ENCODE measurements at regions not wholly inside any gene's neighbourhood (a gene's known extent, or its start where the extent isn't known, plus 50 kb on each side); places are given as distances from the start of the nearest gene placed in this dataset.

DNA sequence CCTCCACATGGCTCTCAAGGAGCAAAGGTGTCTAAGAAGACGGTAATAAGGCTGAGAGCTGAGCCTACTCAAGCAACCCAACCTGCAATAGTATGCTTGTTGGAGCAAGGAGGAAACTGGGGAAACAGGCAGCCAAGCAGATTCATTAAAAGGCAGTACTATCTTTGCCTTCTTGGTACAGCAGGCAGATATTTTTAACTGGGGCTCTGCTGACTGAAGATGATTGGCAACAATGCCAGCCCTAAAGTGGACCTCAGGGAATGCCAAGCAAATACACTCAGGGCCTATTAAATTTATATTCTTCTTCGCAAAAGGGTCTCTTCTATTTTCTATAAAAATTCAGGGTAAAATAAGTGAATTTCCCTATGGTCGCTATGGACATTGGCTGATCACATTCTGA, 109.4 kb upstream of the PCGF5 start:
- intact Hi-C loops (cut with DNase I): no loop called here
- DNase-seq (ENCODE audit: low spot score): no peak

DNA sequence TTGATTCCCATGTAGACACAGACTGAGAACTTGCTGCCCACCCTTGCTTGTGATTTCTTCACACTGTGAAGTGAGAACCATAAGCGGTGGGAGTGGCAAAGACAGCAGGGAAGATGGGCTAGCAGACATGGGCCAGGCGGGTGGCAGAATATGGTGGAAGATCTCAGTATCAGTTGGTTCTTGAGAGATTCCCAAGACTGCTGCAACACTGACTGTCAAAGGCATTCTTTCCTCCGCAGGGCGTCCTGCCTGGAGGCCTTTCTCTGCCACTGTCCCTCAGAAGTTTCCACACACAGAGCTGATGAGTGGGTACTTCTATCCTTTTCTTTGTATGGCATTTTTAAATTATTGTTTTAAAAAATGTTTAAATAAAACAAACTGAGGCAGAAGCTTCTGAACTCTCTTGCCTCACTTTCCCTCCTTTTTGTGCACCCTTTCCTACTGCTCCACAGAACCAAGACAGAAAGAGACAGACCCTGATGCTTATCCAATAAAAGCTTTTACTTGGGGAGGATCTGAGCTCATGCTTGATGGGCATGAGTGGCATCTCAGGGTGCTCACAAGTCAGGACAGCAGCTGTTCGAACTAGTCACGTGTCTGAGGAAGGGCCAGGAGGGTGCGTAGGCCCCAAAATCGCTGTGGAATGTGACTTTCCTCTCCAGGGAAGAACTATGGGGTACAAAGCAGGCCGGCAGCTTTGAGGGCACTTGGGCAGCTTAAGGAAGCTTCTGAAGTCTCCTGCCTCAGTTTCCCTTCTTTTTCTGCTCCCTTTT, 104.7 kb upstream of the PCGF5 start:
- no peak for DNase-seq (ENCODE audit: low spot score)
- intact Hi-C loops (cut with DNase I): no loop called here

DNA sequence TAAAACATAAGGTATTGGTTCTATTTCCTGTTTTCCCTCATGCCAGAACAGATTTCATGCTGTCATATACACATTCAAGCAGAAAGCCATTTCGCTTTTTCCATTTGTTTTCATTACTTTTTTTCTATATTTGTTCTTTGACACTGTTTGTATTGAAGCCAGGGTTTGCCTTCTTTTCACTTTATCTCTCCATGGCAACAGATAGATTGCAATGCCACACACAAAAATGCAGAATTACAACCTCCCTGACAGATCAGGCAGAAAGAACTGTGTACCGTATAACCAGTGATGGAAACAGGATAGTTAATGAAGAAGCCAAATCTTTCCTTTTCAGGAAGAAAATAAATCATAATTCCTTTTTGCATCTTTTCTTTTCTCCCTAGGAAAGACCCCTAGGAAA, 103.0 kb upstream of the PCGF5 start:
- intact Hi-C loops (cut with DNase I): no loop called here
- no peak for DNase-seq (ENCODE audit: low spot score)

DNA sequence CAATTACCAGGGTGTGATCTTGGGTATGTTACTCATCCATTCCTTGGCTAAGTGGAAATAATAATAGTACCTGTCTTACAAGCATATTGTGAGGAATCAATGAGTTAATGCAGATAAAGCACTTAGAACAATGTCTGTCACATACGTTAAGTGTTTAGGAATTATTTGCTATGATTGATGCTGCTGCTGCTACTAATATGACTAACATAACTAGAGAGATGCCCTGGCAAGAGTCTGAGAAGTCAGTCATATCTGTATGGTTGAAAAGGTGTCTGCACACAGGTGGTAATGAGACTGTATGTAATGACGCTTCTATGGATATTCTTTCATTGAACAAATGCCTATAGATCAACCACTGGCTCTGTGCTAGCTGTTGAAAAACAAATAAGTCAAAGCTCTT, 100.1 kb upstream of the PCGF5 start:
- intact Hi-C loops (cut with DNase I): no loop called here
- DNase-seq (ENCODE audit: low spot score): no peak

DNA sequence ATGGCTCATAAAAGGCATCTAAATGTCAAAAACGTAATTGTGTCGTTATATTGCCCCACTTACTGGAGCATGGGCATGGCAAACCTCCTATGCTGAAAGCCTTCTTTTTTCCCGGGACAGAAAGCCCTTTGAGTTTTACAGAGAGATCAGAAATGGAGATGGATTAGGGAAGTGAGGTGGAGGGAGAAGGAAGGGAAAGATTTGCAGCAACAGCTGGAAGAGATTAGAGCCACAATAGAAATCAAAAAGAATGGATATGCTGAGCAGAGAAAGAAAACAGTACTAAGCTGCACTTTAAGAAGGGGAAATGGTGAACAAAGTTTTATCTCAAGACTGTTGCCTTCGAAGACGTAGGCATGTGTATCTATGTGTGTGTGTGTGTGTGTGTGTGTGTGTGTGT, 97.2 kb upstream of the PCGF5 start:
- DNase-seq (ENCODE audit: low spot score): no peak
- intact Hi-C loops (cut with DNase I): no loop called here

DNA sequence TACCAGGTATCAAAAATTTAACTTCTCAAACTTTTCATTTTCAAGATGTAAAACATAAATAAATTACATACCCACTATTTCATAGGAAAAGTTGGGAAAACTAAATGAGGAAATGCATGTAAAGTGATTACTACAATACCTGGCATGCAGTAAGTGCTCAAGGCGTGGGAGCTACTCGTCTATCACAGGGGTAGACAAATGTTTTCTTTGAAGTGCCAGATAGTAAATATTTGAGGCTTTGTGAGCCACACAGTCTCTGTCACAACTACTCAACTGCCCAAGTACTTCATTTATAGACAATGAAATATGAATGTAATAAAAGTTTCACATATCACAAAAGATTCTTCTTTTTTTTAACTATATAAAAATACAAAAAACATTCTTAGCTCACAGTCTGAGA, 96.4 kb upstream of the PCGF5 start:
- DNase-seq (ENCODE audit: low spot score): no peak
- intact Hi-C loops (cut with DNase I): no loop called here

DNA sequence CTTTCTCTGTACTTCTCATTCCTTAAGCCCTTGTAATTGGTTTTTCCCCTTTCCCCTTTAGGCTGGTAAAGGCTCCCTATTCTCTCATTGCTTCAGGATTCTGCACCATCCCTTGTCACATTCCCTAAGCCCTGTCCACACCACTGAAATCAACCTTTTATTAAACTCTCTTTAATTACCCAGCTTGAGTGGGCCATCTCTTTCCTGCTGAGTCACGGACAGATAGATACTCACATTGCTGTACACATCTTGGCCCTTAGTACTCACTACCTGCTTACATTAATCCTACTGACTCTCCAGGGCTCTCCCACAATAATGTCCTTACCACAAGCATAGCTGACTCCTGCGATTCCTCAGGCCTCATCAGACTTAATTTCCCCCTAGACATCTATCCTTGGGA, 94.0 kb upstream of the PCGF5 start:
- intact Hi-C loops (cut with DNase I): no loop called here
- no peak for DNase-seq (ENCODE audit: low spot score)

DNA sequence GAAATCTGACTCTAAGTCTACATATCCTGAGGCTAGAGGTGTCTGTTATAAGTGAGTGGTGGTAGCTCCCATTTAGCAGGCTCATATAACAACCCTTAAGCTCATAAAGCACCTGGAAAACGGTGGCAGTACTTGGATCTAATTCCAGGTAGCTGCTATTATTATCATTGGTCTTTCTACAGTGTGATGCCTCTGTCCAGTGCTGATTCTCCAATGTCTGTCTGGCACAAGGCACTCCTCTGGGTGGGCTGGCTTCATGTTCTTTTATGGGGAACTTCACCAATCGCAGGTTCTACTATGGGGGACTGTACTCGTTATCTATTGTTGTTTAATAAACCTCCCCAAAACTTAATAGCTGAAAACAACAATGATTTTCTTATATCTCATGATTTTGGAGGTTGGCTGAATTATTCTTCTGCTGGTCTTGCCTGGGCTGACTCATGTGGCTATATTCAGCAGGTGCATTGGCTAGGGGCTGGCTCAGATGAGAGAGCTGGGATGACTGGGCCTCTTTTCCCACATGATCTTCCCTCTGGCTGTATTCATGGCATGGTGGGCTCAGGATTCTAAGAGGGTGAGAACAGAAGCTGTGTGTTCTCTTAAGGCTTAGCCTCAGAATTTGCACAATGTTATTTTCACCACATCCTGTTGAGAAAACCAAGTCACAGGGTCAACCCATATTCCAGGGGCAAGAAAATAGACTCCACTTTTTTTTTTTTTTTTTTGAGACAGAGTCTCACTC, 93.0 kb upstream of the PCGF5 start:
- intact Hi-C loops (cut with DNase I): no loop called here
- no peak for DNase-seq (ENCODE audit: low spot score)

DNA sequence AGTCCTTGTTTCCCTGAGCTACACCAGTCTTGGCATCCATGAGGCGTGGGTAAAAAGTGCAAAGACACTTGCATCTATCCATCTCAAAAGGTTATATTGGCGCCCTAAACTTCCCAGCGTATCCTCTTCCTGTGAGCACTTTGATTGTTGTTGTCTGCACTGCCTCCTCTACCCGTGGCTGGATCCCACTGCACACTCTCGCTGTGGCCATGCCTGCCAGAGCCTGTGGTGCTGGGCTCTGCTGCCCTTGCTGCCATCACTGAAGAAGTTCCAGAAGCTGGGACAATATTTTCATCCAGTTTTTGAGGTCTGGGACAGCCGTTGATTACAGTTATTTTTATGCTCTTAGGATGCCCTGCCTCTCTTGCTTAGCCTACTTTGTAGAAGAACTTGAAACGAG, 85.3 kb upstream of the PCGF5 start:
- DNase-seq (ENCODE audit: low spot score): no peak
- intact Hi-C loops (cut with DNase I): loop anchor here in 1 of 2 donors (1.0 kb wide), 1 partner anchor 10 kb away; no protein-coding TSS in a partner anchor

DNA sequence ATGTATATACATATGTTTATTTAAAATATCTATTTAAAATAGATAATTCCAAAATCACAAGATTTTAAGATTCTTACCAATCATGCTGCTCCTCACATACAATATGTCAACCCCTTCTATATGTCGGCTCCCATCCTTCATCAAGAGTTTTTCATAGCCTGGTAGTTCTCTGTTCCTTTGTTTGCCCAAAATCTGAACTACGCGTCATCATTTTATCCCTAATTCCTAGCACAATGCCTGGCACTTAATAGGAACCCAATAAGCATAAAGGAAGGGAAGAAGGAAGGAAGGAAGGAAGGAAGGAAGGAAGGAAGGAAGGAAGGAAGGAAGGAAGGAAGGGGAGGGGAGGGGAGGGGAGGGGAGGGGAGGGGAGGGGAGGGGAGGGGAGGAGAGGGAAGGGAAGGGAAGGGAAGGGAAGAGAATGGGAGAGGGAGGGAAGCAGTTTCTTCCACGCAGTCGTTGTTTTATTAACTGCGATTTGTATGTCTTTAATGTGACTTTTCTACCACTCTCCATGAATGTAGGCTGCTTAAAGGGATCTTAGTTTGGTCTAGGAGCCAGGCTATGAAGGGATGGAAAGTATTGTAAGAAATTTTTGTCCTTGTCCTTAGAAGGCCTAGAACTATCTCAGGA, 83.3 kb upstream of the PCGF5 start:
- intact Hi-C loops (cut with DNase I): no loop called here
- DNase-seq (ENCODE audit: low spot score): no peak

DNA sequence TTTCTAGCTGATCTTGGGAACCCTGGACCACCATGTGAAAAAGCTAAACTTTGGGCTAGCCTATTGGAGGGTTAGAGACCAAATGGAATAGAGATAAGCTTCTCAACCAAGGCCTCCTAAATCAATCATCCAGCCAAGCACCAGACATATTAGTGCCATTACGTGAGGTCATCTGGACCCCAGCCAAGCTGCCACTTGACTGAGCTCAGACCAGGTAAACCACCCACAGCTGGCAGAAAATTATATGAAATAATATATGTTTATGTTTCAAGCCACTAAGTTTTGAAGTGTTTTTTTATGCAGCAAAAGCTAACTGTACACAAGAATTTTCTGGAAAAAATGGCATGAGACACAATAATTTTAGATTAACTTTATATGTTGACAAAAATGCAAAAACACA, 82.6 kb upstream of the PCGF5 start:
- DNase-seq (ENCODE audit: low spot score): no peak
- intact Hi-C loops (cut with DNase I): no loop called here

DNA sequence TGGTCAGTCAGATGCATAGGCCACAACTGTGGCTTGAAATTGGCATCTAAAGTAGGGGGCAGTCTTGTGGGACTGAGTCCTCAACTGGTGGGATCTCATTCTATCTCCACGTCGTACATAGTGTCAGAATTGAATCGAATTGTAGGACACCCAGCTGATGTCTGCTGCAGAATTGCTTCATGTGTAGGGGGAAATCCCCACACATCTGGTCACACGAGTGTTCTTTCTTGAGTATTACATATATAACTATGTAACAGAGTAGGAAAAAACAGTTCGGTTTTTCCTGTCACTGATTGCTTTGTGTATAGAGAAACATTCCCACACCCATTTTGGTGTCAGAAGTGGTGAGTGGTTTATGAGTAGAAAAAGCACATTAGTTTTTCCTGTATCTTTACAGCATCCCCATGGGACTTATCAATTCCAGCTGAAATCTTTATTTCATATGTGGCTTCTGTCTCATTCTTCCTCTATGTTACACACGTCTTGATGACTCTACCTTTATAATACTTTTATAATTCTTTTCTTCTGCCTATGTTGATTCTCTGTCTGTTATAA, 79.4 kb upstream of the PCGF5 start:
- intact Hi-C loops (cut with DNase I): no loop called here

DNA sequence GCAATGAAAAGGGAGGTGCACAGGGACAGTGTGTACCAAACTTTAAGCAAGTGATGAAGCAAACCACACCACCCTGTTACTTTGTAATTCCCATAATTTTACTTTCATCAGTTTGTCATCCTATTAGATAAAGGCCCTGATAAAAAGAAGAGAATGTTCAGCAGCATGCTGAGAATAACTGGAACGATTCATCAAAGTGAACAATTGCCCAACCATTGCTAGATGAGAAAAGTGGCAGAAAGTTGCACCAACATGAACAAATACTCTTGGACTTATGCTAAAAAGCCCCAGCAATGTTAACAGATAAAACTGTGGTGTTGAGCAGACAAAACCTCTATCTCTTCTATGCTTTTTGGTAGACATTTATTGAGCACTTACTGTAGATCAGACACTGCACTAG, 75.5 kb upstream of the PCGF5 start:
- intact Hi-C loops (cut with DNase I): loop anchor here in 1 of 2 donors (1.0 kb wide), 1 partner anchor 10 kb away; no protein-coding TSS in a partner anchor
- no peak for DNase-seq (ENCODE audit: low spot score)

More for the DNA sequence above, 79.4 kb upstream of the PCGF5 start:
- no peak for DNase-seq (ENCODE audit: low spot score)

DNA sequence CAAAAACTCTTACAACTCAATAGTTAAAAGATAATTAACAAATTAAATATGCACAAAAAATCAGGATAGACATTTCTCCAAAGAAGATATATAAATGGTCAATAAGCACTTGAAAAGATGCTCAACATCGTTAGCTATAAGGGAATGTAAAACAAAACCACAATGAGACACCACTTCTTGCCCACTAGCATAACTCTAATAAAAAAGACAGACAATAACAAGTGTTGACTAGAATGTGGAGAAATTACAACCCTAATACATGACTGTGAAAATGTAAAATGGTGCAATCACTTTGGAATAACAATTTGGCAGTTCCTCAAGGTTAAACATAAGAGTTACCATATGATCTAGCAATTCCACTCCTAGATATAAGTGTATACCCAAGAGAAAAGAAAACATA, 74.3 kb upstream of the PCGF5 start:
- no peak for DNase-seq (ENCODE audit: low spot score)
- intact Hi-C loops (cut with DNase I): no loop called here

DNA sequence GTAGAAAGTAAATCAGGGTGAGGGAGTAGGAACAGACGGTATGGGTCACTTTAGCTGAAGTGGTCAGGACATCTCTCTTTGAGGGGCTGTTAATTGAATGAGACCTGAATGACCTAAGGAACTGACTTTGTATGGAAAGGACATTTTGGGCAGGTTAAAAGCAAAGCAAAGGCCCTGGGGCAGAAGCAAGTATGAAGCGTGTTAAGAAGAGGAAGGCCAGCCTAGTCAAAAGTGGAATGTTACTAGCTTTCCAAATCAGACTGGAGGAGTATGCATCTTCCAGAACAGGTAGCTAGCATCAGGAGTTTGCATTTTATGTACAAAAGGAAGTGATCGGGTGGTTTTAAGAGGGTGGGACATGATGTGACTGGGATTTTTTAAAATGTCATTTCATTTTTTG, 70.9 kb upstream of the PCGF5 start:
- intact Hi-C loops (cut with DNase I): no loop called here
- DNase-seq (ENCODE audit: low spot score): no peak

DNA sequence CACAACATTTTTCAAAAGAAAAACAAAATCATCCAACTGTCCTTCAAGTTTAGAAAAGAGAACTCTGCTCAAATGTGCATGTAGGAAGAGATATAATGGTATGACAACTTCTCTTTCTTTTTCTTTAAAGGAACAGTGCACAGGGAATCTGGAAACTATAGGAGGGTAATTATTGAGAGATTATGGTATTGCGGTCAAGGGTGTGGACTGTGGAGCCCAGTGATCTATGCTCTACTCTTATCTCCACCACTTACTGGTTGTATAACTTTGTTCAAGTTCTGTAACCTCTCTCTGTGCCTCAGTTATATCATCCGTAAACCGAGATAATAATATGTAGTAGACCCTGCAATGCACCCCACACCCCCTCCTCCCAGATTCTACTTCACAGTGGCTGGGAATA, 69.8 kb upstream of the PCGF5 start:
- intact Hi-C loops (cut with DNase I): loop anchor here in 1 of 2 donors (10.0 kb wide), 1 partner anchor 46 kb away; no protein-coding TSS in a partner anchor
- DNase-seq (ENCODE audit: low spot score): no peak

DNA sequence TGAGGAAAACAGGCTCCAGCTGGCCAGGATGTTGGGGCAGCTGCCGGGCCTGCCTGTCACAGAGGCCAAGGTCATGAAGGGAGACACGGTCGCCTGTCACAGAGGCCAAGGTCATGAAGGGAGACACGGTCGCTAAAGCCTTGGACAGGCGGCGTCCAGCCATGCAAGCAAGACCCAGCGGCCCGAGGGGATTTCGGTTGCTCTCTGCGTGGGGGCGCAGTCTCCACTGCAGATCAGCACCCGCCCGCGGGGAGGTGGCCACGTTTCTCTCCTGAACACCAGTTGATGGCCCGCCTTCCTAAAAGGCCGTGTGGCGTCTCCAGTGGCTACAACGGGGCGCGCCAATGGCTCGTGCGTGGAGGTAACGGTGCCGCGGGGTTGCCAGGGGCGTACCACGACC, 67.0 kb upstream of the PCGF5 start:
- intact Hi-C loops (cut with DNase I): loop anchor here in 1 of 2 donors (10.0 kb wide), 1 partner anchor 49 kb away; no protein-coding TSS in a partner anchor
- DNase-seq (ENCODE audit: low spot score): no peak

DNA sequence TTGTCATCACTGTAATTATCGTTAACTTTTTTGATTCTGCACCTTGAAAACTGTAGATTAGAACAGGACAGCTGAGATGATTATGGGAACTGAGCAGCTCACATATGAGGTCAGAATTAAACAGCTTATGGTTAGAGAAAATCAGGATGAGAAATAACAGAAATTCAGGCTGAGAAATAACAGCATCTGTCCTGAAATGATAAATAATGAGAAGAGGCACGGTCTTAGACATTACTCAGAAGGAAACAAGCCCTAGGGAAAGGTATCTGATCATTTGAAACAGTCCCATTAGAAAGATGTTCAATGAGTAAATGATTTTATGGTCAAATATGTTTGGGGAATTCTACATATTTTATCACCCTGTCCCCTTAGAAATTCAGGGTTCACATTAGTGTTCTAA, 65.6 kb upstream of the PCGF5 start:
- DNase-seq (ENCODE audit: low spot score): no peak
- intact Hi-C loops (cut with DNase I): loop anchor here in 1 of 2 donors (10.0 kb wide), 1 partner anchor 50 kb away; no protein-coding TSS in a partner anchor

DNA sequence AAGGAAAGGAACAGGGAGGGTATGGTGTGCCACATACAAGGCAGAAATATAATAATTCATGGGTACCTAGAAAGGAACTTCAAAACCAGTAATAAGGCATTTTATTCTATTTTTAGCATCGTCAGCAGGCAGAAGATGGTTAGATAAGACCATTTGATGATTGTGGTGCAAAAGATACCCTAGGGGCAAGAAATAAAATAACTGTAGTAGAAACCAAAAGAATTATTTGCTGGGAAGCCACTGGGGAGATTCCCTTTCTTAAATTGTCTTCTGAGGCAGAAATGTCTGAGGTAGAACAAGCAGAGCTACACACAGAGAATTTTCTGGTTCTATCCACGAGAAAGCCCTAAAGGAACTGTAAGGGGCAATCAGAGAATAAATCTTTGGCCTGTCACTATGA, 64.3 kb upstream of the PCGF5 start:
- intact Hi-C loops (cut with DNase I): loop anchor here in 1 of 2 donors (10.0 kb wide), 1 partner anchor 51 kb away; no protein-coding TSS in a partner anchor

DNA sequence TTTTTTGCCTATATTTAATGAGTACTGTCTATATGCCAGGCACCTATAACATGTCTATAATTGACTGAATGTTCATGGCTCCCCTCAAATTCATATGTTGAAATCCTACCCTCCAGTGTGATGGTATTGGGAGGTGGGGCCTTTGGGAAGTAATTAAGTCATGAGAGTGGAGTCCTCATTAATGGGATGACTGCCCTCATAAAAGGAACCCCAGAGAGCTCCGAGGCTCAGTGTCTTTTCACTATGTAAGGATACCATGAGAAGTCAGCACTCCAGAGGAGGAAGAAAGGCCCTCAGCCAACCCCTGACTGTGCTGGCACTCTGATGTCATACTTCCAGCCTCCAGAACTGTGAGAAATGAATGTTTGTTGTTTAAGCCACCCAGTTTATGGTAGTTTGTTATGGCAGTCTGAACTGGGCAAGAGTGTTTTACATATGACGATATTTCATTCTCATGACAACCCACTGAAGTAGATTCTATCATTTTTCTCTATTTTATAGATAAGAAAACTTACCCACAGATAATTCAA, 61.1 kb upstream of the PCGF5 start:
- DNase-seq (ENCODE audit: low spot score): no peak
- intact Hi-C loops (cut with DNase I): loop anchor here in 1 of 2 donors (10.0 kb wide), 1 partner anchor 55 kb away; no protein-coding TSS in a partner anchor

More for the DNA sequence above, 64.3 kb upstream of the PCGF5 start:
- no peak for DNase-seq (ENCODE audit: low spot score)
